ENCODE measurements at regions not wholly inside any gene's neighbourhood (a gene's known extent, or its start where the extent isn't known, plus 50 kb on each side); places are given as distances from the start of the nearest gene placed in this dataset.

- 0 out of 2 replicates have a peak, but pooled peaks have one; percentile 13 for TF ChIP-seq ZNF687 (IDR thresholded peaks at IDR 0.05)
- no peak for TF ChIP-seq SMAD1 (IDR thresholded peaks at IDR 0.05; ENCODE audit: low read depth, partially characterized antibody)
- no peak for TF ChIP-seq SUZ12 (IDR thresholded peaks at IDR 0.05; ENCODE audit: unreplicated experiment)
- TF ChIP-seq SREBF2 (IDR thresholded peaks at IDR 0.05; ENCODE audit: low read length), result no peak
- peak; percentile 63; the same call in 1 of the 2 replicates for TF ChIP-seq POLR2A (IDR thresholded peaks at IDR 0.05; ENCODE audit: low read depth, low read length)
- TF ChIP-seq, protein P1, sequence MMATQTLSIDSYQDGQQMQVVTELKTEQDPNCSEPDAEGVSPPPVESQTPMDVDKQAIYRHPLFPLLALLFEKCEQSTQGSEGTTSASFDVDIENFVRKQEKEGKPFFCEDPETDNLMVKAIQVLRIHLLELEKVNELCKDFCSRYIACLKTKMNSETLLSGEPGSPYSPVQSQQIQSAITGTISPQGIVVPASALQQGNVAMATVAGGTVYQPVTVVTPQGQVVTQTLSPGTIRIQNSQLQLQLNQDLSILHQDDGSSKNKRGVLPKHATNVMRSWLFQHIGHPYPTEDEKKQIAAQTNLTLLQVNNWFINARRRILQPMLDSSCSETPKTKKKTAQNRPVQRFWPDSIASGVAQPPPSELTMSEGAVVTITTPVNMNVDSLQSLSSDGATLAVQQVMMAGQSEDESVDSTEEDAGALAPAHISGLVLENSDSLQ (IDR thresholded peaks at IDR 0.05), result peak; percentile 39; the same call in 1 of the 2 replicates
- TF ChIP-seq NR2C1 (IDR thresholded peaks at IDR 0.05), result peak; percentile 59; the same call in 1 of the 2 replicates
- TF ChIP-seq CEBPB (IDR thresholded peaks at IDR 0.05; ENCODE audit: borderline replicate concordance in 1 of 2, low read depth in 2 of 2, low read length in 2 of 2), result no peak
- peak in 1 of 2 experiments; percentile 16; a peak in 2 of 4 replicates for TF ChIP-seq BHLHE40 (IDR thresholded peaks at IDR 0.05; ENCODE audit: borderline replicate concordance in 1 of 2, low read depth in 2 of 2, low read length in 1 of 2)
- TF ChIP-seq SP1 (IDR thresholded peaks at IDR 0.05; ENCODE audit: low read depth, low read length), result peak; percentile 6
Observed at GRCh38 chr1:42035830-42036604, 117.2 kb upstream of the GUCA2B start (continued).

All from GM12878 (cell line).